T follicular helper cell (primary cell): ENCODE measurements at regions not wholly inside any gene's neighbourhood (a gene's known extent, or its start where the extent isn't known, plus 50 kb on each side); places are given as distances from the start of the nearest gene placed in this dataset.

ENCODE experiments used
- DNase-seq: peaks from one replicate; pipeline ENCODE4 v3.0.0-alpha.2; 2020; ENCODE audit warnings: low read depth

DNA sequence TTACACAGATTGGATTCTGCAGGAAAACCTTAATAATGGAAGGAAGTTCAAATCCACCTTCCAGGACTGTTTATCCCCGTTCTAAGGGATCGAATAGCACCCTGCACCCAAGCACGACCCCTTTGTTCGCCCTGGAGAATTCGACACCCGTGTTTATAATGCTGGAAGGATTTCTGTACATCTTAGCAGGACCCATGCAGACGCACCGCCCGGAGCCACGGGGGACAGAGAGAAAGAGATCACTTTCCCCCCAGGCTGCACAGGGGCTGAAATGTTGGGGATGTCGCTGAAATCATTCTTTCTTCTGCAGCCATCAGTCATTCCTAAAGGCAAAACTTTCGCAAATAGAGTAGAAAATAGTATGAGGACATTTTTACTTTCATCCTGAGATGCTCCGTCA is 238.7 kb upstream of the SALL3 start:
- DNase-seq: no peak

DNA sequence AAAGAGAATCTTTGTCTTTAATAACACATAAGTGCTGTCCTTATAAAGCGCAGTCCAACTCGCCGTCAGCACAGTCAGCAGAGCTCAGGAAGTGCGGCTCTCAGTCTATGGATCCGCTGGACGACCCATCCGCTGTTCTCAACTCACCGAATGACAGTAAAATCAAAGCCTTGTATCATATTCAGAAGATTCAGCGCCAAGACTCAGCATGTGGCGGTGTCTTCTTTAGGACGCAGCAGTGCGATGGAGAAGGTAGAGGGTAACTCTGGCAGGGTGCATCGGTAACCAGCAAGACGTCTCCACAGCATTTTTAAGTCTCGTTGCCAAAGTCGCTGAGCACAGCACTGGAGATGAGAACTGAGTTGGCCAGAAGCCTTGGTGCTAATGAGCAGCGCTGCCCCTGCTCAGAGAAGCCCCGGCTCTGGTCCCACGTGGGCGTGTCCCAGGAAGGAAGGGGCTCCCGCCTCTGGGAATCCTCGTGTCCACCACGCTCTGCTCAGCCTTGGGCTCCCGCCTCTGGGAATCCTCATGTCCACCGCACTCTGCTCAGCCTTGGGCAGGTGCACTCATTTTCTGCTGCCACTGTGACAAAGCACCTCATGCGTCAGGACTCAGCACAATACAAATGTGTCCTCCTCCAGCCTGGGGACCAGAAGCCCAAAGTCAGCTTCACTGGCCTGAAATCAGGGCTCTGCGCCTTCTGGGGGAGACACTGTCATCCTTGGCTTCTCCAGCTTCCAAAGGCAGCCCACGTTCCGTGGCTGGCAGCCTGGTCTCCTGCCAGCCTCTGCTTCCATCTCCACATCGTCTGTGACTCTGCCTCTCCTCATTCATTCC is 238.0 kb upstream of the SALL3 start:
- no peak for DNase-seq

DNA sequence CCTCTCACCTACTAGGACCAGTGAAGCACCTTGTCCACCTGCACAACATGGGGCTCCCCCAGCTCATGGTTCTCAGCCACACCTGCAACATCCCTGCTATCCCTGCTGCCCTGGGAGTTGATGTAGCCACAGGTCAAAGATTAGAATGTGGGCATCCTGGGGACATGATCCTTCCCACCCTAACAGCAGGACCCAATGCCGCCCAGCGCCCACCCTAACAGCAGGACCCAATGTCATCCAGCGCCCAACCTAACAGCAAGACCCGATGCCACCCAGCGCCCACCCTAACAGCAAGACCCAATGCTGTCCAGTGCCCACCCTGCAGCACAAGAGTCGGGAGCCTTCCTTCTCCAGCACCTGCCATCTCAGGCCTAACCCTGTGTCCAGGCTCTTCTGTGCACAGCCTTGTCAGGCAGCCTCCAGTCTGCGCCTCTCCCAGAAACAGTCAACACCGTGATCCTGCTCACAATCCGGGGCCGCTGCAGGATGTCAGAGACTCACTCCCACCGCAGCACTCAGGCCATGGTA is 237.3 kb upstream of the SALL3 start:
- DNase-seq: no peak

DNA sequence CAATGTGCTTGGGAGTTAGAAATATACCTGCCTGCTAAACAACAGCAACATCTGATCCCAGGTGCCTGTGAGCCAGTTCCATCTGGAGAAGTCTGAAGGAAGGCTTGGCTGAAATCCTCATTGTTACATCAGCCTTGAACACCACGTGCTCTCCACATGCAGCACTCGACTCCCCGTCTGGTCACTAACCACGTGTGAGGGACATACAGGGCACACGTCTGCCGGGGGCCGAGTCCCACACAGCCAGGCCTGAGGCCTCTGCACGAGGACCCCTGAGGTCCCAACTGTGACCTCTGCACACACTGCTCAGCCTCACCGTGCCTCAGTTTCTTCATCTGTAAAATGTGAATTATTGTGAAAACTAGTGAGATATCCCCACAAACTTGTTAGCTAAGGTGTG is 236.5 kb upstream of the SALL3 start:
- DNase-seq: no peak

DNA sequence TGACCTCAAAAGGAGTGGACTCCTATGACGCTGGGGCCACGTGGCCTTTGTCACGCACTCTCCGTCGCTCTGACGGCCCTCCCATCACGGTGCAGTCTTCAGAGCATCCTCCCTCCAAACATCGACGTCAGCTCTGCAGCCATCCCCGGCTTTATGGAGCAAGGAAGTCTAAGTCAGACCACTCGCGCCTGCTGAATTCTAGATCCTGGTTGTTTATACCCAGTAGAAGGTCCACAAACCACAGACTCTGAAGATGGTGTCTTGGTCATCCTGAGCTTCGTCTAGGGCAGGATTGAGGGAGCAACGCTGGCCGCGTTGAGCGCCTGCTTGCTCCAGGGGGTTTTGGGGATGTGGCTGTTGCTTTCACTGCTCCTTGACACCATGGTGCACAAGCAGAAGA is 228.0 kb upstream of the SALL3 start:
- DNase-seq: no peak

DNA sequence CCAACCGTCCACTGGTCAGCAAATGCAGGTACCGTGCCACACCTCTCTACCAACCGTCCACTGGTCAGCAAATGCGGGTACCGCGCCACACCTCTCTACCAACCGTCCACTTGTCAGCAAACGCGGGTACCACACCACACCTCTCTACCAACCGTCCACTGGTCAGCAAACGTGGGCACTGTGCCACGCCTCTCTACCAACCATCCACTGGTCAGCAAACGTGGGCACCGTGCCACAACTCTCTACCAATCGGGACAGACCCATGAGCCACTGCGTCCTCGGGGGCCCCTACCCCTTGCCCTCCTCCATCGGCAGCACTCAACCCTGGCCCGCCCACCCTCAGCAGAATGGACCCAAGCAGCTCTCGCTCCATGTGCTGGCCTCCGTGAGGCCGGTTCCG is 226.4 kb upstream of the SALL3 start:
- no peak for DNase-seq

DNA sequence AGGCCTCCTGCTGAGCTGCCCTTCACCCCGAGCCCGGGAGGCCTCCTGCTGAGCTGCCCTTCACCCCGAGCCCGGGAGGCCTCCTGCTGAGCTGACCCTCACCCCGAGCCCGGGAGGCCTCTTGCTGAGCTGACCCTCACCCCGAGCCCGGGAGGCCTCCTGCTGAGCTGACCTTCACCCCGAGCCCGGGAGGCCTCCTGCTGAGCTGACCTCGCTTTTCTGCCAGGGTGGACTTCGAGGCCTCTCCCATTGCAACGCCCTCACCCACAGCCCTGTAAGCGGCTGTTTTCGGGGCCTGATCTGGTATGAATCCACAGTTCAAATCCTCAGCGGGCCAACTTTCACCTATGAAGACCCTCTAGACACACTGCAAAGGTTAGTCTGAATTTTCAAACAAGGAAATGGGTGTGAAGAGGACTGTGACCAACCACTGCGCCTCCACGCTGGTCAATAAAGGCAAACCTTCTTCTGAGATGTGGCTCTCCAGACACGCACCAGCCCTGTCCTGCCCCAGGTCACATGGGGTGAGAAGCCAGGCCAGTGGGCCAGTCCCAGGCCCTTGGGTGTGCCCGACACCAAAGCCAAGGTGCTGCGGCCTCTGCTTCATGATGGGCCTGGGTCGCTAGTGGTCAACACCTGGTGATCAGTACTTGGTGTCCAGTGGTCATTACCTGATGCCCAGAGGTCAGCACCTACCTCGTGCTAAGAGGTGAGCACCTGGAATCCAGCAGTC is 225.1 kb upstream of the SALL3 start:
- no peak for DNase-seq

DNA sequence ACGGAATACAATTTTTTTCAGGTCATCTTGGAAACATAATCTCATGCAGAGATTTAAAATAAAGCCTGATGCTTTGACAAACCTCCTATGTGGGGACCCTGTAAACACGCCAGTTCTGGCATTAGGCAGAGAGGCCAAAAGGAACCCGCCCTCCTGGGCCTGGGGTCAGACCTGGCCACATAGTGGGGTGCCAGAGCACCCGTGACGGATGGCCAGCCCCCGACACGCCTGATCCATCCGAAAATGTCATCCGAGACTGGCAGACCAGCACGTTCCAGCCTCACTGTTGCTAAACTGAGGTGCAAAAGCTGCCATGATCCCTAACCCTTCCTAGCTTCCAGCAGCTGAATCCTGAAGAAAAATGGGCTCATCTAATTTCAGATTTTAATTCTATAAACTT is 222.6 kb upstream of the SALL3 start:
- DNase-seq: no peak

DNA sequence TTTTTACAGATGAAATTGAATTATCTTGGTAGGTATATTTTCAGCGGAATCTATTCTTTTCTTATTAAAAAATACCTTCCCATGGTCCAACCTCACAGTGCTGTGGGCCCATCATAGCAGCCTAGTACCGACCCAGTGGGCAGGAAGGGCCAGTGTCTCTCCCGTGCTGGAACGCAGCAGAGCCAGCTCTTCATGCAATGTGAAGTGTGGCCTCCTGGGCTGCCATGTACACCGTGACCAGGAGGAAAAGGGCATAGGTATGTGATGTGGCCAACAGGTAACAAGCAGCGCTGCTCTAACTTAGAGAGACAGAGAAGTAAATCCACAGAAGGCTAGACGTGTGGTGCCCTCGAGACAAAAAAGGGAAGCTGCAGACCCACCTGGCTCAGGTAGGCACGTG is 221.1 kb upstream of the SALL3 start:
- DNase-seq: no peak

DNA sequence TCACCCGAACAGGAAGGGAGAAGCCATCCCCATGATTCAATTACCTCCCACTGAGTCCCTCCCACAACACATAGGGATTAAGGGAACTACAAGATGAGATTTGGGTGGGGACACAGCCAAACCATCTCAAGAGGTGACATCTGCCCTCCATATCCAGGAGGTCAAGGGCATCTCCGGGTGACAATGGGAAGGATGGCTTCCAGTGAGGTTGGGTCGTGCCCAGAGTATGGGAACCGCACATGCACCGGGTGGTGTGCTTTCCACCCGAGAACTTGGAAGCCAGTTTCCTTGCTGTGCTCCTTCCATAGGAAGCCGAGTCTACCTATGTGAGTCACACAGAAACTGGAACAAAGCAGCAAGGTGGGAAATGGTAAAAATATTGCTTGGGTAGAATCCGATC is 216.9 kb upstream of the SALL3 start:
- DNase-seq: no peak

DNA sequence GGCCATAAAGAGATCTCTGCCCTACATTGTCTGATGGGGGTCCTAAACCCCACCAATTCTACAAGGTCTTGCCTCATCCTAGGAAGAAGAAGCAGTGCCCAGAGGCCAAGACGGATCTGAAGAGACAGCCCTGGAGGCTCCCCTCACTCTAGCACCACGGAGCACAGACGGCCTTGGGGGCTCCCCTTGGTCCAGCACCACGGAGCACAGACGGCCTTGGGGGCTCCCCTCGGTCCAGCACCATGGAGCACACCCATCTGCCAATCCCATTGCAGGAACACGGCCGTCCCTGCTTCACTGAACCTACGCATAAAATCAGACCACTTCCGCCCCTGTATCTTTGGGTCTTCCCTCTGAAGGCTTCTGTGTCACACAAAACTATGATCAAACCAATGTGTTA is 215.1 kb upstream of the SALL3 start:
- DNase-seq: no peak

DNA sequence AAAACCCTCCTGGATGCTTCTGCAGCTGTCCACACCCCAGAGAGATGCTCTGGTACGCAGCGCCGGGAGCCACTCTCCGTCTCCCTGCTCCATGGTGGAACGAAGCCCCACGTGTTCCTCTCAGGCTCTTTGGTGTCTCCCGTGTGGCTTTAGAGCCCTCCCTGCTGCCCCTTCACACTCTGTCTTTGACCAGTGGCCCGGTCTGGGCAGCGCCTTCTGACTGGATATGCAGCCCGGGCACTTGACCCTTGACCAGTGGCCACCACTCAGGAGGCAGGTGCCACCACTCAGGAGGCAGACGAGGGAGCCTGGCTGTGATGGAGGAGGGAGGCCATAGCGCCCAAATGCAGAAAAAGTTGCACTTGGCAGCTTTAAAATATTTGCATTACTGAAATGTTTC is 214.5 kb upstream of the SALL3 start:
- no peak for DNase-seq

DNA sequence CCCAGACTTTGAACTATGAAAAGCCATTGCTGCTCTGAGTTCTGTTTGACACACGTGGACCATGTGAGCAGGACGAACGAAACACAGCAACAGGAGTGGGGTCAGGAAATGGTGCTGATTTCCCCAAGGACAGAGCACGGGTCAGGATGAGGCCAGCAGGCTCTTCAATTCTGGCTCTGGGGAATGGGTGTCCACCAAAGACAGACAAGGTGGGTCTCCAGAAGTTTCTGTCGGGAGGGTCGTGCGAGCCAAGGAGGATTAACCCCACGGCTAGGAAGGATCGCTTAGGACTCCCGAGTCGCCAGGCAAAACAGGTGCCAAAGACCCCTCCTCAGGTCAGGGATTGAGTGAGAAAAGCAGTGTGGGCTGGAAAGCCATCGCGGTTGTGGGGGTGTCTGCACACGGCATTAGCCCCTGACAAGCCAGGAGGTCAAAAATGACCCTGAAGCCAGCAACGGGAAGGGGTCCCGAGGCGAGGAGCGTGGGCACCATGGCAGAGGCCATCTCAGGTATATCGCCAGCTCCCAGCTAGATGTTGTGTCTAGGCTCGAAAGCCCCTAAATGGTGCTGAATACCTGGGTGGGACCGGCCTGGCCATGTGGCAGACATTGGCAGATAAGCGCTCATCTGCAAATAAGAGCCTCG is 213.9 kb upstream of the SALL3 start:
- no peak for DNase-seq

DNA sequence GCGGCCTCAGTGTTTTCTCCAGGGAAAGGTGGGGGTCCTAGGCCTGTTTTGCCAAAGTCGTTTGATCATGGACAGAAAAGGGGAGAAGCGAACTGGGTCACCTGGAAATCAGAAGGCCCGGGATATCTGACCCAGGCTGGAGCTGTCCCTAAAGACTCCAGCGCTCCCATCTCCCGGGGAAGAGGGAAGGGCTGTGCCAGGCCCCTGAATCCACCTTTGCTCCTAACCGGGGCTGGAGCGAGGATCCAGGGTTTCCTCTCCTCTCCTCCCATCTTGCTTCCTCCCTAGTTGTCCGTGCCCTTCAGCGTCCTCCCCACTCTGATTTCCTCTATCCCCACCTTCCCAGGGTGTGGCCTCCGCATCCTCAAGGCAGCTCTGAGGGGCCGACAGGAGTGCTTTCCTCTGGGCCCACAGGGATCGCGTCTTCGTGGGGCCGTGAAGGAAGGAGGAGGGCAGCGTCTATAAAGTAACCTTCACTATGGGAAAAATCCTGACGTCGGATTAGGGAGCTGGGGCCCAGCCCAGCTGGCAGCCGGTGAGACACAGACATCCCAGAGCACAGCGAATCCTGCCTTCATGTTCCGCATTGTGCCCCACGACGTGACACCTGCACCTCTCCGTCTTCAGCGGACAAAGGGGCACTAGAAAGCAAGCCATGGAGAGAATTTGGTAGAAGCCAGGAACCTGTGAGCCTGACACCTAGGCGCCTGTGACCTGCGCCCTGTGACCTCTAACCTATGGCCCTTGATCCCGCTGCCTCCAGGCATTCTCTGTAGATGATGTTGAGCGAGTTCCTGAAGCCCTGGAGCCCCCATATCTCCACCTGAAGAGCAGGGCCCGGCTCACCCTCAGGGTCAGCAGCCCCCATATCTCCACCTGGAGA is 212.7 kb upstream of the SALL3 start:
- DNase-seq: no peak

DNA sequence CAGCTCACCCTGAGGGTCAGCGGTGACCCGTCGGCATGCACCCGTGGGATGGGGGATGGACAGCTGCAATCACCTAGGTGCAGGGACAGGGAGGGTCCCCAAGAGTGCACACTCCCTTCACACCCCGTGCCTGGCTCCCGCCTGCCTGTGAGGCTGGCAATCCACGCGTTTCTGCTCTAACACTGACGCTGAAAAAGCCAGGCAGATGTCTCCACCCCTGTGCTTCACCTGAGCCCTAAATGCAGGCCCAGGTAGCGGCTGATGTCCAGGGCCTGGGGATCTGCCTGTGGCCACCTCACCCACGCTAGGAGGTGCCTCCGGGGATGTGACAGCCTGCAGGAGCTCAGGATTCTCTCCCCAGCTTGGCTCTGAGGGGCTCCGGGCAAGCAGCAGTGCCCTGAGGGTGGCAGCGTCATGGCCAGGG is 212.0 kb upstream of the SALL3 start:
- DNase-seq: no peak

DNA sequence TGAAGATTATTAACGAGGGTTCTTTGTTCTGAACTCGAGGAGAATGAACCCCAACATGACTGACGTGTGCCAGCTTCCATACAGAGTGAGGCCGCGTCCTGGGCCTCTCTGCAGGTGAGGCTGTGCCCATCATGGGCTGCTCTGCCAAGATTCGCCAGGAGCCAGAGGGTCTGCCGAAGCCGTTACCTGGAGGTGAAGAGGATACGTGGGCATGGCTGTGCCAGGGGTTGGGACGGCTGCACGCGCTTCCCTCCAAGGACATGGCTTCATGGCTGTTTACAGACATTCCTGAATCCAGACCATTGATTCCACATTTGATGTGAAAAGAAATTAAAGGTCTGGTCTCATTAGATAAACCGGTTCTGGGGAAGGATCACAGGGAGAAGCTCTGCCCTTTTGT is 211.4 kb upstream of the SALL3 start:
- no peak for DNase-seq

DNA sequence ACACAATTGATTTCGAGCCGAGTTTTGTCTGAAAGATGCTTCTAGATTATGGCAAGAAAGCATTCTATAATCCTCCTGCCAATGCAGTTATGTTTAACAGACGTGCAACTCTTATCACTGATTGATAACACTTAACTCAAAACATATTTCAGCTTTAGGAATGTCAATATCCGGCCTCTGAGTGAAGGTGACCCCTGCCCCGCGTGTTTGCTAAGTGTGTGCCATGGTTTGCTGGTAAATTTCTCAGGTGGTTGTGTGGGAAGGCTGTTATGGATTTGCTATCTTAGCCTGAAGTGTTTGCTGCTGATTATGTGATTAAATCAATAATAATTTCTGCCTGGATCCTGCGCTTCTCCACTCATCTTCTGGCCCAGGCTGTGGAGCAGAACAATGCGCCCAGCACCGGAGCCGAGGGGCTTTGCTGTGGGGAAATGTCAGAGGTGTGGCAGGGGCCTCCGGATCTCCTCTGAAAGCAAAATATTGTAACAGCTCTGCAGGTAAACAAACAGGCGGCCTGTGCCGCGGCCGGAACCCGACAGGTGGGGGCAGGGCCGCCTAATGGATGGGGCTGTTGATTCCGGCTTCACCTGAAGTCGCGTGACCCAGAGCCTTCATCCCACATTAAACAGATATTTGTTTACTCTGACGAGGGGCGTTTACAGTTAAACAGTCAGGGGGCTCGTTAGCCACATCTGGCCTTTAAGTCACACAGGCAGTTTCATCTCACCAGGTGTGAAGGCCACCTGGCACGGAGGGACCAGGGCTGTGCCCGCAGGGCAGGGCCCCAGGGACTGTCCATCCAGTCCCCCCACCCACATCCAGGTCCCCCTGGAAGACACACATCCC is 210.7 kb upstream of the SALL3 start:
- DNase-seq: no peak

DNA sequence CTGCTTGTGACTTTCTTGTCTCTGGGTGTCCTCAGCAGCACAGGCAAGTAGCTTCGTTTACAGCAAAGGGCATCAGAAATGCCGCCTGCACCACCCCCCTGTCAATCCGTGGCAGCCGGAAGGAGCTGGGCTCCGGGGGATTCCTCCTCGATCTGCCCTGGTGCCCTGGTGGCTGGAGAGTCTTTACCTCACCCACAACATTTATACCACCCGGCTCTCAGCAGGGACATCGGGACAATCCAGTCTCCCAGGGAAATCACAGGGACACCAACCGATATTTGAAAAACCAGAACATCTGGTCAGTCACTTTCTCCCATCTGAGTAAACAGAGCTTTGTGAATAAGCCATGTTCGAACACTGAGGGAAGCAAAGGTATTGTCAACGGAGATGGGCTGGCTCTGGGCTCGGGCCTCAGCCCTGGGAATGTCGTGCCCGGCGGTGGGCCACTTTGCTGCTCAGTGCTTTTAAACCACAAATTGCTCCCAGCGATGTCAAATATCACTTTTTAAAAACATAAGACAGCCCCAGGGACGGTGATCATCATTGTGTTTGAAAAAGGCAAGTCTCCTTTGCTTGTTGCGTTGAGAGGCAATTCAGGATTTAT is 210.0 kb upstream of the SALL3 start:
- no peak for DNase-seq

DNA sequence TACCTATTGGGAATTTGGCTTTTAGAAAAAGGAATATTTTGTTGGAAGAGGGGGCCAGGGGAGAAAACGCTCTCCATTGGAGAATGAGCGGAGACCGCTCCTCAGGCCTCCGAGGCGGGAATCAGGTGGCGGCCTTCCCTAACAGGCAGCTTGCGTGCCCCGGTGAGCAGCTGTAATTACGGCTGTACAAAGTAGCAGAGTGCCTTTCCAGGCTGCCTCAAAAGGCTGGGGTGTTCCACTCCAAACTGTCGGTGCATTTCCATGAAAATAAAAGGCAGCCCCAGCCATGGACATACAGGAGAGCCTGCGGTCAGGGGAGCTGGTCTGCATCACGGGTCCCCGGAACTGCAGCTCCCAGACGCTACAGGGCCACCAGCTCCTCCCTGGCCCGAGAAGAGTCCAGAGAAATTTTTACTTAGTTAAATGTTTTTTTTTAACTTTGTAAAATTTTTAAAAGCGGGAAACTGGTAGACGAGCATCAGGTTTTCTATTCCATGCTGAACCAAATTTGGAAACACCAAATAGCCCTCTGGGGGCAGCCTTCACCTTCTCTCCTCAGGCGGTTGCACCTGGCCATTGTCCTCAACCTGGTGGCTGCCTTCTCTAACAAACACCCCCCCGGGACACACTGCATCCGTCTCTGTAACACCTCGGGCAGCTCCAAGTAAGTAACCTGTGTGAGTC is 209.3 kb upstream of the SALL3 start:
- DNase-seq: no peak

DNA sequence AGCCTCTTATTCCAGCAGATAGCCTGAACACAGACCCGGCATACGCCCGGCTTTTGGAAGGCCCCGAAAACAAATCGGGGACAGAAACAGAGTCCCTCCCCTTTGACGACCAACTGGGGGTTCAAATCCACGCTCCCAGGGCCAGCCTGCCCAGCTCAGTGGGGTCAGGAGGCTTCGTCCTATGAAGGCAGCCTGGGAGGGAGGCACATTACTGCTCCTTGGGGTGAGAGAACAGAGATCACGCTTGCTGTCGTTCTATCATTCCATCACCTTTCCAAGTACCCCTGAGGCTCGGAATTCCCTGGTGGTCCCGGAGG is 208.8 kb upstream of the SALL3 start:
- DNase-seq: no peak
